OCI-LY7 (cell line): ENCODE measurements at regions not wholly inside any gene's neighbourhood (a gene's known extent, or its start where the extent isn't known, plus 50 kb on each side); places are given as distances from the start of the nearest gene placed in this dataset.

Experiments
- EZH2phosphoT487 ChIP-seq: fragments of 200-600 bp; sonication (generic); IDR thresholded peaks from 2 replicates; pipeline ENCODE4 v1.6.1; 2018; ENCODE audit warnings: low read depth, borderline replicate concordance, mild to moderate bottlenecking, mixed run types, antibody characterized with exemption, low read length, moderate library complexity, mixed read lengths
- TF ChIP-seq, protein P1 (sequence below): fragments of 200-600 bp; sonication (generic); conservative IDR thresholded peaks from 2 replicates; pipeline ENCODE4 v1.5.1; 2014; ENCODE audit warnings: mild to moderate bottlenecking, antibody characterized with exemption, low read length, moderate library complexity, mixed read lengths

DNA sequence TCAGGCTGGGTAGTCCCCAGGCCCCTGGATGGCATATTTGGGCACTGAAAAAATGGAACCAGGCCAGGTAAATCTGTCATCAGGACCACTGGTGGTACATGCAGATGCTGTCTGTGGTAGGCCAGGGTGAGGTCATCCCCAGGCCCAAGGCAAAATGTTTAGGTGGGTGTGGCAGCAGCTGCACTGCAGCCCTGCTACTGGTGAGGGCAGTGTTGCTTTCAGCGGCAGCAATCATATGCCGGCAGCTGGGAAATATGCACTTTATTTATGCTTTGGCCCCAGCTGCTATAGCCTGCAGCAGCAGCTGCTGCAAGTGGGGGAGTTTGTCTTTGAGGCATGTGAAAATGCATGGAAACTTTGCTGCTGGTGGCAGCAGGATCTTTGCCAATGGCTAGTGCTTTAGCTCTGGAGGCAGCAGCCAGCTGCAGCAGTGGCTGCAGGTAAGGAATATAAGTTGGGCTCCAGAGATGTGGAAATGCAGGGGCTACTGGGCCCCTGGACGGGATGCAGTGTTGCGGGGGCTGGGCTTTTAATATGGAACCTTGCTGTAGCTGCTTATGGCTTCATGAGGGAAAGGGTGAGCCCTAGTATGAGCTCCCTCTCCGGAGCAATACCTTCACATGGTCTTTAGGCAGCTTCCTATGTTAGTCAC lies 365.7 kb upstream of the CADM1 start:
- TF ChIP-seq, protein P1, sequence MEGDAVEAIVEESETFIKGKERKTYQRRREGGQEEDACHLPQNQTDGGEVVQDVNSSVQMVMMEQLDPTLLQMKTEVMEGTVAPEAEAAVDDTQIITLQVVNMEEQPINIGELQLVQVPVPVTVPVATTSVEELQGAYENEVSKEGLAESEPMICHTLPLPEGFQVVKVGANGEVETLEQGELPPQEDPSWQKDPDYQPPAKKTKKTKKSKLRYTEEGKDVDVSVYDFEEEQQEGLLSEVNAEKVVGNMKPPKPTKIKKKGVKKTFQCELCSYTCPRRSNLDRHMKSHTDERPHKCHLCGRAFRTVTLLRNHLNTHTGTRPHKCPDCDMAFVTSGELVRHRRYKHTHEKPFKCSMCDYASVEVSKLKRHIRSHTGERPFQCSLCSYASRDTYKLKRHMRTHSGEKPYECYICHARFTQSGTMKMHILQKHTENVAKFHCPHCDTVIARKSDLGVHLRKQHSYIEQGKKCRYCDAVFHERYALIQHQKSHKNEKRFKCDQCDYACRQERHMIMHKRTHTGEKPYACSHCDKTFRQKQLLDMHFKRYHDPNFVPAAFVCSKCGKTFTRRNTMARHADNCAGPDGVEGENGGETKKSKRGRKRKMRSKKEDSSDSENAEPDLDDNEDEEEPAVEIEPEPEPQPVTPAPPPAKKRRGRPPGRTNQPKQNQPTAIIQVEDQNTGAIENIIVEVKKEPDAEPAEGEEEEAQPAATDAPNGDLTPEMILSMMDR, result peak; percentile 89
- TF ChIP-seq EZH2phosphoT487, result no peak
